ENCODE measurements at regions not wholly inside any gene's neighbourhood (a gene's known extent, or its start where the extent isn't known, plus 50 kb on each side); places are given as distances from the start of the nearest gene placed in this dataset.

GRCh38 chr9:13810510-13810909 is 503.4 kb downstream of the NFIB start:
- H3K9ac ChIP-seq (ENCODE audit: insufficient read depth in 1 of 2, low read depth in 2 of 2, low read length in 2 of 2): no peak overlapping the region
- POLR2A ChIA-PET: interaction anchor here (1.1 kb wide), 1 partner anchor 25 kb away, joined by 4 read pairs; no protein-coding TSS in a partner anchor
- 0% methylated on average over 5 of the region's 6 CpGs for WGBS (ENCODE audit: insufficient coverage, low coverage, missing lambda C conversion rate)
- H3K79me2 ChIP-seq (ENCODE audit: control insufficient read depth, insufficient read depth, low read length): no peaks in the 10 kb centered on the region
- H2AFZ ChIP-seq (ENCODE audit: low read depth, low read length): no peak overlapping the region
- no peaks in the 10 kb centered on the region for H3K27me3 ChIP-seq (ENCODE audit: control insufficient read depth in 2 of 2, insufficient read depth in 2 of 2, low read length in 2 of 2)
- CTCF ChIA-PET (ENCODE audit: low intra/inter-chr PET ratio): no interaction called here
- H3K36me3 ChIP-seq (ENCODE audit: control insufficient read depth, insufficient read depth, low read length): no peaks in the 10 kb centered on the region
- no peak overlapping the region for H3K4me3 ChIP-seq
- no peak overlapping the region for H3K4me2 ChIP-seq (ENCODE audit: insufficient read depth, low read length)
- no peak overlapping the region for H3K27ac ChIP-seq (ENCODE audit: extremely low read depth, low read depth, low read length)
- ATAC-seq (no peak), DNase-seq (ENCODE audit: extremely low read depth in 1 of 4, low spot score in 3 of 4) (no peak), FAIRE-seq (no peak)
- H4K20me1 ChIP-seq (replicated peaks; ENCODE audit: control insufficient read depth, insufficient read depth, low read length): no peaks in the 10 kb centered on the region
- H3K9me1 ChIP-seq (ENCODE audit: control insufficient read depth, insufficient read depth, low read length): no peaks in the 10 kb centered on the region
- no TSS peak for BruUV-seq (replicated peaks)
- H3K9me3 ChIP-seq (replicated peaks; ENCODE audit: control insufficient read depth, insufficient read depth, low read depth, low read length): no peaks in the 10 kb centered on the region
- intact Hi-C loops (cut with micrococcal nuclease): no loop called here
- TF ChIP-seq ZNF280A (IDR thresholded peaks at IDR 0.05; ENCODE audit: low read depth, partially characterized antibody) (no peak), MCM5 (IDR thresholded peaks at IDR 0.05; ENCODE audit: low read depth) (no peak), EGR1 (conservative IDR thresholded peaks at IDR 0.05) (no peak), TRIM24 (IDR thresholded peaks at IDR 0.05) (no peak), NFE2L1 (tag; IDR thresholded peaks at IDR 0.05; ENCODE audit: borderline replicate concordance, low read depth) (no peak), GTF2E2 (tag; IDR thresholded peaks at IDR 0.05) (no peak)
- TF ChIP-seq, protein P1, sequence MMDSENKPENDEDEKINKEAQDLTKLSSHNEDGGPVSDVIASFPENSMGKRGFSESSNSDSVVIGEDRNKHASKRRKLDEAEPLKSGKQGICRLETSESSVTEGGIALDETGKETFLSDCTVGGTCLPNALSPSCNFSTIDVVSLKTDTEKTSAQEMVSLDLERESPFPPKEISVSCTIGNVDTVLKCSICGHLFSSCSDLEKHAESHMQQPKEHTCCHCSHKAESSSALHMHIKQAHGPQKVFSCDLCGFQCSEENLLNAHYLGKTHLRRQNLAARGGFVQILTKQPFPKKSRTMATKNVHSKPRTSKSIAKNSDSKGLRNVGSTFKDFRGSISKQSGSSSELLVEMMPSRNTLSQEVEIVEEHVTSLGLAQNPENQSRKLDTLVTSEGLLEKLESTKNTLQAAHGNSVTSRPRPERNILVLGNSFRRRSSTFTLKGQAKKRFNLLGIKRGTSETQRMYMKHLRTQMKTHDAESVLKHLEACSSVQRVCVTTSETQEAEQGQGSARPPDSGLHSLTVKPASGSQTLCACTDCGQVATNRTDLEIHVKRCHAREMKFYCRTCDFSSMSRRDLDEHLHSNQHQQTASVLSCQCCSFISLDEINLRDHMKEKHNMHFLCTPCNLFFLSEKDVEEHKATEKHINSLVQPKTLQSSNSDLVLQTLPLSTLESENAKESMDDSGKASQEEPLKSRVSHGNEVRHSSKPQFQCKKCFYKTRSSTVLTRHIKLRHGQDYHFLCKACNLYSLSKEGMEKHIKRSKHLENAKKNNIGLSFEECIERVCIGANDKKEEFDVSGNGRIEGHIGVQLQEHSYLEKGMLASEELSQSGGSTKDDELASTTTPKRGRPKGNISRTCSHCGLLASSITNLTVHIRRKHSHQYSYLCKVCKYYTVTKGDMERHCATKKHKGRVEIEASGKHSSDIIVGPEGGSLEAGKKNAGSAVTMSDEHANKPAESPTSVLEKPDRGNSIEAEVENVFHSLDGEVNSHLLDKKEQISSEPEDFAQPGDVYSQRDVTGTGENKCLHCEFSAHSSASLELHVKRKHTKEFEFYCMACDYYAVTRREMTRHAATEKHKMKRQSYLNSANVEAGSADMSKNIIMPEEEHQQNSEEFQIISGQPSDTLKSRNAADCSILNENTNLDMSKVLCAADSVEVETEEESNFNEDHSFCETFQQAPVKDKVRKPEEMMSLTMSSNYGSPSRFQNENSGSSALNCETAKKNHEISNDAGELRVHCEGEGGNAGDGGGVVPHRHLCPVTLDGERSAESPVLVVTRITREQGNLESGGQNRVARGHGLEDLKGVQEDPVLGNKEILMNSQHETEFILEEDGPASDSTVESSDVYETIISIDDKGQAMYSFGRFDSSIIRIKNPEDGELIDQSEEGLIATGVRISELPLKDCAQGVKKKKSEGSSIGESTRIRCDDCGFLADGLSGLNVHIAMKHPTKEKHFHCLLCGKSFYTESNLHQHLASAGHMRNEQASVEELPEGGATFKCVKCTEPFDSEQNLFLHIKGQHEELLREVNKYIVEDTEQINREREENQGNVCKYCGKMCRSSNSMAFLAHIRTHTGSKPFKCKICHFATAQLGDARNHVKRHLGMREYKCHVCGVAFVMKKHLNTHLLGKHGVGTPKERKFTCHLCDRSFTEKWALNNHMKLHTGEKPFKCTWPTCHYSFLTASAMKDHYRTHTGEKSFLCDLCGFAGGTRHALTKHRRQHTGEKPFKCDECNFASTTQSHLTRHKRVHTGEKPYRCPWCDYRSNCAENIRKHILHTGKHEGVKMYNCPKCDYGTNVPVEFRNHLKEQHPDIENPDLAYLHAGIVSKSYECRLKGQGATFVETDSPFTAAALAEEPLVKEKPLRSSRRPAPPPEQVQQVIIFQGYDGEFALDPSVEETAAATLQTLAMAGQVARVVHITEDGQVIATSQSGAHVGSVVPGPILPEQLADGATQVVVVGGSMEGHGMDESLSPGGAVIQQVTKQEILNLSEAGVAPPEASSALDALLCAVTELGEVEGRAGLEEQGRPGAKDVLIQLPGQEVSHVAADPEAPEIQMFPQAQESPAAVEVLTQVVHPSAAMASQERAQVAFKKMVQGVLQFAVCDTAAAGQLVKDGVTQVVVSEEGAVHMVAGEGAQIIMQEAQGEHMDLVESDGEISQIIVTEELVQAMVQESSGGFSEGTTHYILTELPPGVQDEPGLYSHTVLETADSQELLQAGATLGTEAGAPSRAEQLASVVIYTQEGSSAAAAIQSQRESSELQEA (IDR thresholded peaks at IDR 0.05; ENCODE audit: low read depth): no peak
- TF ChIP-seq, protein P2, sequence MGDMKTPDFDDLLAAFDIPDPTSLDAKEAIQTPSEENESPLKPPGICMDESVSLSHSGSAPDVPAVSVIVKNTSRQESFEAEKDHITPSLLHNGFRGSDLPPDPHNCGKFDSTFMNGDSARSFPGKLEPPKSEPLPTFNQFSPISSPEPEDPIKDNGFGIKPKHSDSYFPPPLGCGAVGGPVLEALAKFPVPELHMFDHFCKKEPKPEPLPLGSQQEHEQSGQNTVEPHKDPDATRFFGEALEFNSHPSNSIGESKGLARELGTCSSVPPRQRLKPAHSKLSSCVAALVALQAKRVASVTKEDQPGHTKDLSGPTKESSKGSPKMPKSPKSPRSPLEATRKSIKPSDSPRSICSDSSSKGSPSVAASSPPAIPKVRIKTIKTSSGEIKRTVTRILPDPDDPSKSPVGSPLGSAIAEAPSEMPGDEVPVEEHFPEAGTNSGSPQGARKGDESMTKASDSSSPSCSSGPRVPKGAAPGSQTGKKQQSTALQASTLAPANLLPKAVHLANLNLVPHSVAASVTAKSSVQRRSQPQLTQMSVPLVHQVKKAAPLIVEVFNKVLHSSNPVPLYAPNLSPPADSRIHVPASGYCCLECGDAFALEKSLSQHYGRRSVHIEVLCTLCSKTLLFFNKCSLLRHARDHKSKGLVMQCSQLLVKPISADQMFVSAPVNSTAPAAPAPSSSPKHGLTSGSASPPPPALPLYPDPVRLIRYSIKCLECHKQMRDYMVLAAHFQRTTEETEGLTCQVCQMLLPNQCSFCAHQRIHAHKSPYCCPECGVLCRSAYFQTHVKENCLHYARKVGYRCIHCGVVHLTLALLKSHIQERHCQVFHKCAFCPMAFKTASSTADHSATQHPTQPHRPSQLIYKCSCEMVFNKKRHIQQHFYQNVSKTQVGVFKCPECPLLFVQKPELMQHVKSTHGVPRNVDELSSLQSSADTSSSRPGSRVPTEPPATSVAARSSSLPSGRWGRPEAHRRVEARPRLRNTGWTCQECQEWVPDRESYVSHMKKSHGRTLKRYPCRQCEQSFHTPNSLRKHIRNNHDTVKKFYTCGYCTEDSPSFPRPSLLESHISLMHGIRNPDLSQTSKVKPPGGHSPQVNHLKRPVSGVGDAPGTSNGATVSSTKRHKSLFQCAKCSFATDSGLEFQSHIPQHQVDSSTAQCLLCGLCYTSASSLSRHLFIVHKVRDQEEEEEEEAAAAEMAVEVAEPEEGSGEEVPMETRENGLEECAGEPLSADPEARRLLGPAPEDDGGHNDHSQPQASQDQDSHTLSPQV (IDR thresholded peaks at IDR 0.05): no peak
- no peaks in the 10 kb centered on the region for H3K4me1 ChIP-seq (replicated peaks in 1 of 2; ENCODE audit: control insufficient read depth in 2 of 2, insufficient read depth in 2 of 2, low read length in 2 of 2)
- in situ Hi-C loops (cut with MboI): no loop called here

Data from K562 (cell line).